ENCODE measurements at regions not wholly inside any gene's neighbourhood (a gene's known extent, or its start where the extent isn't known, plus 50 kb on each side); places are given as distances from the start of the nearest gene placed in this dataset.

DNA sequence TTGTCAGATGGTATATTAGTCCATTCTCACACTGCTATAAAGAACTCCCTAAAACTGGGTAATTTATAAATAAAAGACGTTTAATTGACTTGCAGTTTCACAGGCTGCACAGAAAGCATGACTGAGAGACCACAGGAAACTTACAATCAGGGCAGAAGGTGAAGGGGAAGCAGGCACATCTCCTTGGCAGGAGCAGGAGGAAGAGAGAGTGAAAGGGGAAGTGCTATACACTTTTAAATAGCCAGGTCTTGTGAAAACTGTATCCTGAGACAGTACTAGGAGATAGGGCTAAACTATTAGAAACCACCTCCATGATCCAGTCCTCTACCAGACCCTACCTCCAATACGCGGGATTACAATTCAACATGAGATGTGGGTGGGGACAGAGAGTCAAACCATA is 193.9 kb upstream of the KCNG1 start:
- DNase-seq = no peak

DNA sequence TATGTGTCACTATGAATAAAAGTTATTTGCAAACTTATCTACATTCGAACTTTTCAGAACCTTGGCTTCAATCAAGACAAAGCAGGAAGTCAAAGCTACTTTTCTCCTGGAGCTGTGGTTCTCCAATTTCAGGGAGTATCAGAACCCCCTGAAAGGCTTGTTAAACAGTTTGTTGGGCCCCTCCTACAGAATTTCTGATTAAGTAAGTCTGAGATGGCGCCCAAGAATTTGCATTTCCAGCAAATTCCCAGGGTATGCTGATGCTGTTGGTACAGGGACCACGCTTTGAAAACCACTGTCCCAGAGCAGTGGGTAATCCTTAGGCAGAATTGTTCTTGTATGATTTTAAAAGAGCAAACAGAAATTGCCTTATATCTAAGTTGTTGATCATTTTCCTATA is 189.9 kb upstream of the KCNG1 start:
- DNase-seq = no peak

DNA sequence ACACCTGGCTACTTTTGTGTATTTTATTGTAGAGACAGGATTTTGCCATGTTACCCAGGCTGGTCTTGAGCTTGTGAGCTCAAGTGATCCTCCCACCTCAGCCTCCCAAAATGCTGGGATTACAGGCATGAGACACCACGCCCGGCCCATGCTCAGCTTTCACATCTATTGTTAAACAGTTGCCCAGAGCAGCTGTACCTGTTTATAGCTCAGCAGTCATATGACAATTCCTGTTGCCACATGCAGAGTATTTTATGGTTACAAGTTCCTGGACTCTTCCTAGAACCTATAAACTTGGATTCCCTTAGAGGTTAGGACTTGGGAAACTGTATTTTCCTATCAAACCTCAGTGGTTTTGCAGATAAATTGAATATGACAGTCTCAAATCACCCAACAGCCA is 188.3 kb upstream of the KCNG1 start:
- no peak for DNase-seq

DNA sequence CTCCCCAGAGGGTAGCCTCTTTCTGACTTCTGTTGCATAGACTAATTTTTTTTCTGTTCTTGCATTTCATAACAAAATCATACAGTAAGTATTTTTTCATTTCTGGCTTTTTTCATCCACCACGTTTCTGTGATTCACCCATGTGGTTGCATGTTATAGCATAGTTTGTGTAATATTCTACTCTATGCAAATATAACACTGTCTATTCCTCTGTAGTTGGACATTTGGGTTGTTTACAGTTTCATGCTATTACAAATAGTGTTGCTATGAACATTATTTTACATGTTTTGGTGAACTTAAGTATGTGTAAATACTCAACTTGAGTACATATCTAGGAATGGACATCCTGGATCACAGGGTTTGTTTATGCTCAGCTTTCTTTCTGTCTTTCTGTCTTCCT is 187.2 kb upstream of the KCNG1 start:
- DNase-seq = no peak

DNA sequence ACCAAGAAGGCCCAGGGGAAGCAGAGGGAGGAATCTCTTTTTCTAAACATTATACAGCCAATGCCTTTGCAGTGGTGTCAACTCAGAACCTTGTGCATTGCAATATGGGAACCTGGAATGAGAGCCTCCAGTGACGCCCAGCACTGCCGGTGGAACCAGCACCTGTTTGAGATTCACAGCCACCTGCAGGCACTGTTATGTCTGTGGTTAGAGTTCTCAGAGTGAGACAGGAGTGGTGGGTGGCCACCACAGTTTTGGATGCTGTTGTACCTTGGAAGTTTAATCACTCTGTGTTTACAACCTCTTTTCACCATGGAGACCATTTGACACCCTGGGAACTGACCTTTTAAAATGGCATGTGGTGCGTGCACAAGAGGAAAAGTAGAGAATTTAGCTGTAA is 185.3 kb upstream of the KCNG1 start:
- DNase-seq = no peak

DNA sequence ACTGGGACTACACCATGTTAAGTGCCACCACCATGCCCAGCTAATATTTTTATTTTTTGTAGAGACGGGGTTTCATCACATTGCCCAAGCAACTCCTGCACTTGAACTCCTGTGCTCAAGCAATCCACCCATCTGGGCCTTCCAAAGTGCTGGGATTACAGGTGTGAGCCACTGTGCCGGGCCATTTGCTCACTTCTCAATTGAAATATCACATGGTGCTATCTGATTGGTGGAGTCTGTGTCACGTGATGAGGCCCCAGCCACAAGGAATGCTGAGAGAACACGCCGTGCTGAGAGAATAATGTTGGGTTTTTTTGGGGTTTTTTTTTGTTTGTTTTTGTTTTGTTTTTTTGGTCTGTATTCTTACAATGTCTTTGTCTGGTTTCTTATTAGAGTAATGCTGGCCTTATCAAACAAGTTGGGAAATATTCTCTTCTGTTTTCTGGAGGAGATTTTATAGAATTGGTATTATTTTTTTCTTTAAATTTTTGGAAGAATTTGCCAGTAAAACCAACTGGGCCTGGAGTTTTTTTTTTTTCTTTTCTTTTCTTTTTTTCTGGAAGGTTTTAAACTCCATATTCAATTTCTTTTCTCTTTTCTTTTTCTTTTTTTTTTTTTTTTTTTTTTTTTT is 183.2 kb upstream of the KCNG1 start:
- no peak for DNase-seq

DNA sequence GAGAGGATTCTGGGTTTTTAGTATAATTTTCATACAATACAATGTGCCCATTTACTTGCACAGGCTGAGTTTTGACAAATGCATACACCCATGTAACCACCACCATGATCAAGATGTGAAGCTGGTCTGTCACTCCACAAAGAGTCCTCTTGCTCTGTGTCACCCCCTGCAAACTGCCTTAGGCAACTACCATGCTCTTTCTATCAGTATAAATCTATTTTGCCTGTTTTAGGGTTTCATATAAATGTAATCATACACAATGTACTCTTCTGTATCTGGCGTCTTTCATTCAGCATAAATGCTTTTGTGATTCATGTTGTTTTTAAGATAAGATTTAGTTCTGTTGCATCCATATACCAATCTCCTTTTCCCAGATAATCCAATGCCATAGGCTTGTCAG is 181.9 kb upstream of the KCNG1 start:
- no peak for DNase-seq

DNA sequence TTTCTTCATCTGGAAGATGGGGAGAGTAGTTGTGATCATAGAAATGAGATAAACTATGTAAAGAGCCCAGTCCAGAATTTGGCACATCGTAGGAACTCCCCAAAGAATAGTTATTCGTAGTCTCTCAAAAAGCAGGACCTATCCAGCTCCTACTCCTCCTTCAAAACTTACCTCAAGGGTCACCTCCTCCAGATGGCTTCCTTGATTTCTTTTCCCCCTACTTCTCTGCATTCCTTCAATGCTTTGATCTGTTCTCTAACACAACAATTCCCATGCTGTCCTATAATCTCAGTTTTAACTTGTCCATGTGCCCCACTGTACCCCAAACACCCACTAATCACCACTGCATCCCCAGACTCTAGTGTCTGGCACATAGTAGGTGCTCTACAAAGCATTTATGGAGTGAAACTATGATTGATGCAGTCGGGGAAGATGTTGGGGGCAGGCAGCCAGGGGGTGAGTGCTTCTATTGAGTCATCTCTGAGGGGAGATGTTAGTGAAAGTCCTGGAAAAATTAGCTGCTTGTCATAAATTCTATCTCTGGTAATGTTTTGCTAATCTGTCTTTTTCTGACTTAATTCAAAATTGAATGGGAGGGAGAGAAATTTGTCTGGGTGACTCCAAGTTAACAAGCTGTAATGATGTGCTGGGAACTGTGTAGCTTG is 181.3 kb upstream of the KCNG1 start:
- DNase-seq = no peak

DNA sequence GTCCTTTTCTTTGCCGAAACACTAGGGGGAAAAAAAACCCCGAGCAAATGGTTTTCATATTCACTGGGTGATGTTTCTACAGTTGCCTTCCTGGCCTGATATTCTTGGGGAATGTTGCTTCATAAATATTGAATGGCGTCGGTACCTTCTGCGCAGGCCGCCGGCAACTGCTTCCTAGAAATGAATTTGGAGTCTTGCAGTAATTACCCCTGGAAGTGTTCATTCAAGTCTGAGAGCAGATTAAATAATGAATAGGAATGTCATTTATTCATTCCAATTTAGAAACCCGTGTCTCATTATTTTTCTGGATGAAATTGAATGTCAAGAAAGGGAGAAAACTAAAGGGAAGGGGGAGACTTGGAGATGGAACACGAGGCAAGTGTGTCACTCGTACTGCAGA is 179.4 kb upstream of the KCNG1 start:
- DNase-seq = no peak

DNA sequence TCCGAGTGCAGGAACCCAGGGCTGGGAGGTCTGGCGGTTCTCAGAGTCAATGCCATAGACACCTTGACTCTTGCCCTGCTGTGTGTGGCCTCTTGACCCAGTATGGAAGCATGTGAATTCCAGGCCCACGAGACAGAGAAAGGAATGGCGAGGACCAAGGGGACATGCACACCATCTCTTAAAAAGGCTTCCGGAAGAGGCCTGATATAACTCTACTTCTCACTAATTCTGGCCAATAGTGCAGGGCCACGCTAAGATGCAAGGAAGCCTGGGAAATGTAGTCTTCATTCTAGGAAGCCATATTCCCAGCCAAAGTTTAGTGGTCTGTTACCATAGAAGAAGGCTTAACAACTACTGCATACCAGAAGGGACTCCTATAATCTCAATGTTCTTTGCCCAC is 177.0 kb upstream of the KCNG1 start:
- no peak for DNase-seq

DNA sequence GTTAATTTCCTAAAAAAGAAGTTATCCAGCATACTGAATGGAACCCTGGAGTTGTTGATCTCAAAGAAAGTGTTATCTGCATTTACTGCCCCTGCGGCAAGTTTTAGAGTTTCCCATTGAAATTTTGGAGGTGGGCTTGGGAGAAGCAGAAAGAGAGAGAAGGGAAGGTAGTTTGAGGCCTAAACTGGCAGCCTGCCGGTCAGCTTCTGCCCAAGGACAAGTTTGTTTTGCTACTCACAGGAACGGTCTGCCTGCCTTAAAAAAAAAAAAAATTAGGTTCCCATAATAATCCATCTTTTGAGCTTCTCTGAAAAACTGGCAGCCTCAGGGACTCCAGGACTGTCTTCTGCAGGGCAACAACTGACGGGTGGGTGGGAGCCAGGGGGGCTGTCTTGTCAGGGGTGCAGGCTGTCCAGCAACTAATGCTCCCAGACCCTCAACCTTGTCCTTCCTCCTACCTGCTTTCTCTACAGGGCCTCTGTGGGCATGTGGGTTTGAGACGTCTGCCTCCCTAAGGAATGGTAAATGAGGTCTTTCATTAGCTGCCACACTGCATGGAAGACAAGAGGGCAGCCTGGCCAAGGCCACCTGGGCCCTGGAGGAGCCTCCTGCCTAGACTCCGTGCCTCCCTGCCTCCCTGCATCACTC is 176.1 kb upstream of the KCNG1 start:
- DNase-seq = no peak

DNA sequence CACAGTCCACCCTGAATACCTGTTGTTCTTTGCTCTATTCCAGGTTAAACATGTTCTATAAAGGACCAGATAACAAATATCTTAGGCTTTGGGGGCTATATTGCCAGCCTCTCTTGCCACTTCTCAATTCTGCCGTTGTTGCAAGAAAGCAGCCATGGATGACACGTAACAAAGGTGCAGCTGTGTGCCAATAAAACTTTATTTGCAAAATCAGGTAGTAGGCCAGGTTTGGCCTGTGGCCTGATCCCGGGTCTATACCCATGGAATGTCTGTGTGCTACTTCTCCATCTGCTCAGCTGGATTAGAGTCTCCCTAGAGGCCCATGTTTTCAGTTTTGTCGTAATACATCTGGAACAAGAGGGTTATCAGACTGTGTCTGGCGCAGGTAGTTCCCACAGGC is 175.3 kb upstream of the KCNG1 start:
- DNase-seq = no peak

DNA sequence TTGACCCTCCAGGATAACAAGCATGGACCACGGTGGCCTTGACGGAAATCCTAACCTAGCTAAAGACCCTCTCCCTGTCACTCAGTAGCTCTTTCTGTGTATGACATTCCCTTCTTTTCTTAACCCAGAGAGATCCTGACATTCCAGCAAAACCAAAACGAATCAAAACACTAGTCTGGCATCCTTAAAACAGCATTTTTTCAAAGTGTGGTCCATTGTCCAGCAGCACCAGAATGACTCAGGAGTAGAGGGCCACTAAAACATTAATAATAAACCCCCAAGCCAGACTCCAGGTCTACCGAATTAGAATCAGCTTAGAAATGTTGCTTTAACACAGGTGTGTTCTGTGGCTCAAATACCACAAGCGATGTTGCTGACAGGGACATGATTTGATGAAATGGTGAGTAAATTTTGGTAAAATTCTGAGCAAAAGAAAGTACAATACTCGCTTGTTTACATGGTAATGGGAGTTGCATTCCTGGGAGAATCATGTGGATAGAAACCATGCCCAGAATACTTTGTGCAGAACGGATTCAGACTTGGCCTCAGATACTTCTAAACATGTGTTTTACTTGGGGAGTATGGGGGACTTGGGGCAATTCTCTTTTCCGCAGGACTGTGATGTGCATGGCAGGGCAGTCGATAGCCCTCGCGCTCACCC is 174.2 kb upstream of the KCNG1 start:
- DNase-seq = no peak

DNA sequence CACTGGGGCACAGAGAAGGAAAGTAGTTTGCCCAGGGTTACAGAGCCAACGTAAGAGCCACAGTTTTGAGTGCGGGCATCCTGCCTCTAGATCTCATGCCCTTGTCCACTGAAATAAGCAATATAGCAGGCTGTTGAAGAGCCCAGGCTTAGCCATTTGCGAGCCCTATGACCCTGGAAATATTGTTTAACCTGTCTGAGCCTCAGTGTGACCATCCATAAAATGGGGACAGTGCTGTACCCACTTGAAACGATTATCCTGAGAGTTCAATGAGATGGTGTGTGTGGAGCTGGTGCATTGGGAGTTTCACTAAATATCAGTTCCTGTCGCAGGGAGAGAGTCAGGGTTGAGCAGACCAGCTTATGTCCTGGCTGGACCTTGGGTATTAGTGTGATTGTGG is 173.1 kb upstream of the KCNG1 start:
- no peak for DNase-seq

DNA sequence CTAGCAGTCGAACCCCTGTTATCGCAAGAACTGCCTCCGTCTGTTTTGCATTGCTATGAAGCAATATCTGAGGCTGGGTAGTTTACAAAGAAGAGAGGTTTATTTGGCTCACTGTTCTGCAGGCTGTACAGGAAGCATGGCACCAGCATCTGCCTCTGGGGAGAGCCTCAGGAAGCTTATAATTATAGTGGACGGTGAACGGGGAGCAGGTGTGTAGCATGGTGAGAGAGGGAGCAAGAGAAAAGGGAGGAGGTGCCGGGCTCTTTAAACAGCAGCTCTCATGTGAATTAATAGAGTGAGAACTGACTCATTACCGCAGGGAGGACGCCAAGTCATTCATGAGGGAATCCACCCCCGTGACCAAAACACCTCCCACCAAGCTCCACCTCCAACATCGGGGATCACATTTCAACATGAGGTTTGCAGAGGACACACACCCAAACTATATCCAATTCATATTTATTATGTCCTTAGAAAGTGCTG is 172.6 kb upstream of the KCNG1 start:
- DNase-seq = no peak

DNA sequence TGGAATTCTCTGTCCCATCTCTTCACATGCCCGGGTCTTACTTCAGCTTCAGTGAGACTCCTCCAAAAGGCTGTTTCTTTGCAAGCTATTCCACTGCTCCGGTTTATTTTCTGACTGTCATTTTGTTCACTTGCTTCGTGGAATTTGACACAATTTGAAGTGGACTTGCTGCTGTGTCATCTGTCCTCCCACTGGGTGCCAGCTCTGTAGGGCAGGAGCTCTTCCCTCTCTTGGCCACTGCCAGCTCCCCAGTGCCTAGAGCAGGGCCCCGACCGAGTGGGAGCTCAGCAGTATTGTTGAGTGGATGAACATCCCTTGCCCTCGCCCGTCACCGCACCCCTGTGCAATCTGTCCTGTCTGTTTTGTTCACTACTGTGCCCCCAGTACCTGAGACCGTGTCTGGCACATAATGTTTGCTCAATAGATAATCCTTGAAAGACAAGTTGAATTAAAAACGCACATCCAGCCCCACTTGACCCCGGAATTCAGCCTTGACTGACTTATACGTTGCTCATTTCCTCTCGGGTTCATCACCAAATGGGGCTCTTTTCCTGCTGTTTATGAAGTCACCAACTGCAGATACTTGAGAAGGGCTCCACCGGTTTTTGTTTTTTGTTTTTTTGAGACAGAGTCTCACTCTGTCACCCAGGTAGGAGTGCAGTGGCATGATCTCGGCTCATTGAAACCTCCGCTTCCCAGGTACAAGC is 170.3 kb upstream of the KCNG1 start:
- no peak for DNase-seq

DNA sequence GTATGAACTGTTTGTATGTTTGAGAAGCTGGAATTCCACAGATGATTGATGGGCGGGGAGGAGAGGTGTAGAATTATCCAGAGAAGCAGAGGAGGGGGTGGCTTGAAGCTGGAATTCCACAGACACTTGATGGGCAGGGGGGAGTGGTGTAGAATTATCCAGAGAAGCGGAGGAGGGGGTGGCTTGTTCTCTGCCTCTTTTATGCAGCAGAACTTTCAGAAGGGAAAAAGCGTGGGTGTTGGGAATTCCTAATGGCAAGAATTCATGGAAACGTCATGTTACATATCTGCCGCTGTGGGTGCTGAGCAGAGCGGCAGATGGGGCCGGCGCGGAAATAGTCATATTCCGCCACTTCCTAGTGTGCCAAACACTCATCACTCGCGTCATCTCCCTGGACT is 167.9 kb upstream of the KCNG1 start:
- no peak for DNase-seq

DNA sequence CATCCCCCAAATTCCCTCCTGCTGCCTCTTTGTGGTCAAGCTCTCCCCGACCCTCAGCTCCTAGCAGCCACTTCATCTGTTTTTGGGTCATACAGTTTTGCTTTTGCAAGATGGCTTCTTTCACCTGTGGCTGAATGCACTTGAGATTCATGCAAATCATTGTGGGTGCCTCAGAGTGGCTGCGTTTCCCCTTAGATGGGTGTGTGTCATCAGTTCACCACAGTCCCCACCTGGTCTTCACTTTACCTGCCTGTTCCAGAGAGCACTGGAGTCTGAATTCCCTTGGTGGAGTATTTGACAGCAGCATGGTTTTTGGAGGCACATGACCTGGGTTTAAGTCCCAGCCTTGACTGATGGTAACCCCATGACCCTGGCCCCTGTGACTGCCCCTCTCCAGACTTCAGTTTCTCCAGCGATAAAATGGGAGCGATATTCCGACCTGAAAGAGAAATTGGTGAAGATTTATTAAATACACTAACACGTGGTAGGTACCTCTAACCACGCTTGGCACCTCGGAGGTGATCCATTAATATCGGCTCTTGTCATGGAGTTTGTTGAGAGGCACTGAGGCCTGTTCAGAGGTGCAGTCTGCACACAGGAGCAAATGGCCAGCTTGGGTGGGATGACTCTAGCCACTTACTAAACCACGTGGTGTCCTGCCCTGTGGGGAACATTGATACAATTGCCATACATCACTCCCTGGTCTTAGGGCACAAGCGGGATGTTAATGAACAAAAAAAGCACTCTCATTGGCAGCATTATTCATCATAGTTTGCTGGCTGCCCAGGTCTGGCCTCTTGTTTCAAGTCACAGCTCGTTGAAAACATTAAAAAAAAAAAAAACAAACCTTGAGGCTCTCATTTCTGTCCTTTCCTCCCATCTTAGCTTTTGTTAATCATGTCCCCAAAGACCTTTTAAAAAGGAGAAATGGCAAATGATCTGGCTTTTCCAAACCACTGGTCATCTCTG is 167.2 kb upstream of the KCNG1 start:
- no peak for DNase-seq

DNA sequence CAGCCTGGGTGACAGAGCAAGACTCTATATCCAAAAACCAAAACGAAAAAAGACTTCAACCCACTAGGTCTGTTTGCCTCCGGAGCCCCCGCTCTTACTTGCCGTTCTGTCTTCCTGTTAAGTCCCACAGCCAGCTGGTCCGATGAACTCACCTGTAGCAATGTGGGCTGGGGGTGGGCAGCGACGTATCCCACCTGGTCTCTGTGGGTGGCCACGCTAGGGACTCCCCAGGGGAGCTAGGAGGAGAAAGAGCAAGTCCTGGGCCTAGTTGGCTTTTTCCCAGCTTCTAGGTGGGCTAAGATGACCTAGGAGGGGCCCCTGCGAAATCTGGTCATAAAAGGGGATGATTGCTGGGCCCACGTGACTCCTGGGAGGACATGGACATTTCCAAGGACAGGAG is 166.0 kb upstream of the KCNG1 start:
- no peak for DNase-seq

DNA sequence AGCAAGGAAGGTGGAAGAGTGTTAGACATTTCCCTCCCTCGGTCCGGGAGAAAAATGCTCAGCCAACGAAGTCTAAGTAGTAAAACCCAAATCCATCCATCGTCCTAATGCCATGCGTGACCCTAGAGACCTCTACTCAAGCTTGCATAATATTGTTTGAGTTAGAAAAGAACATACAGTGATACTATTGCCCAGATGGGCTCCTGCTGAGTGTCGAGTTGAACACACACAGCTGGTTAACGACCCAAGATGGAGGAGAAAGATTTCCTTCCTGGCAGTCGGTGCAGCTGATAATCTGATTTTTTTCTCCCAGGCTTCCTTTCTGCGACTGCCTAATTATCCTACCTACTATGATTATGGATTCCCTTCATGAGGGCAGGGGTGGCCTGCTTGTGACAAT is 164.4 kb upstream of the KCNG1 start:
- no peak for DNase-seq

DNA sequence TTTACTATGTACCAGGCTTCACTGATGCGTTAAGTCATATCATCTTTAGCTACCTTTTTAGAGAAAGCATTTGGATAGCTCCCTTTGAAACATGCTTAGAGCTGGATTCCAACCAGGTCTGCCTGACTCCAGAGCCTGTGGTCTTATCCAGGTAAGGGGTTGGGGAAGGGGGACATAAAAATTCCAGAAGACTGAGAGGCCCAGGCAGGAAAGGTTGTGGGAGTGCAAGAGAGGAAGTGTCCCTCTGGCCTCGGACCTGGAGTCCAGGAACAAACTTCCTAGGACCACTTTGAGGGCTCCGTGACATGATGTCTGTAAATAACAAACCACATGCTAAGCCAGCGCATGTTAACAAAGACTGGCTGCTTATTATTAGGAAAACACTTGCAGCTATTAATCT is 163.0 kb upstream of the KCNG1 start:
- no peak for DNase-seq

DNA sequence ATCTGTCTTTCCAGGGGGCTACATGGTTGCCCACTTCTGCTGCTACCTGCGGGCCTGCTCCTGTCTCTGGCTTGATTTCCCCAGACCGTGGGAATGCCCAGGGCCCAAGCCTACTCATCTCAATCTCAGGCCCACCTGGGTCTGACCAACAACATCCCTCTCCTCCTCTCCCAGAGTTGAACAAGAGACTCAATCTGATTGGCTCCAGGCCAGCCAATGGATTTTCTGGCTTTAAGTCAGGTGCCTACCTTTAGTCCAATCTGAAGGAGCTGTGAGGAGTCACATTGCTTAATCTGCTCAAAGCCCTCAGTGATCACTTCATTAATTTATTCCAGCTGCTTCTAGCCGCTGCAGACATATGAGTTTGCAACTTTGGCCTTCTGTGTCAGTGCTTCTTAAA is 162.4 kb upstream of the KCNG1 start:
- DNase-seq = no peak
